HepG2 (cell line): ENCODE measurements at regions not wholly inside any gene's neighbourhood (a gene's known extent, or its start where the extent isn't known, plus 50 kb on each side); places are given as distances from the start of the nearest gene placed in this dataset.

Experiments used
- MXD4 ChIP-seq: IDR thresholded peaks from 2 replicates; pipeline ENCODE4 v1.6.1; 2016; ENCODE audit warnings: mild to moderate bottlenecking, missing biosample characterization, missing genetic modification reagents
- PAF1 ChIP-seq: IDR thresholded peaks from 2 replicates; pipeline ENCODE4 v1.6.1; 2016; ENCODE audit warnings: missing genetic modification reagents, missing compliant biosample characterization
- PCBP1 ChIP-seq: fragments of 200-400 bp; formaldehyde crosslinking; IDR thresholded peaks from 2 replicates; pipeline ENCODE4 v1.6.1; 2017; ENCODE audit warnings: mild to moderate bottlenecking, low read depth, low read length, borderline replicate concordance
- RBM39 ChIP-seq: fragments of 200-400 bp; formaldehyde crosslinking; IDR thresholded peaks from one replicate; pipeline ENCODE4 v1.6.1; 2018; ENCODE audit warnings: antibody characterized with exemption, mild to moderate bottlenecking, low read depth, low read length; ENCODE audit not compliant: poor library complexity, severe bottlenecking
- SMYD3 ChIP-seq: sonication (generic); formaldehyde crosslinking; IDR thresholded peaks from 2 replicates; pipeline ENCODE4 v1.8.1; 2023; ENCODE audit warnings: mild to moderate bottlenecking, missing genetic modification reagents
- SOX6 ChIP-seq, 2 experiments: fragments of 450-650 bp in 1 of 2; sonication (generic) in 1 of 2; formaldehyde crosslinking in 1 of 2; IDR thresholded peaks; 2 replicates each; pipeline versions ENCODE4 v1.4.0 to v1.6.1; 2017 to 2020; ENCODE audit warnings: antibody characterized with exemption in 1 of 2, mild to moderate bottlenecking in 1 of 2, missing genetic modification reagents in 1 of 2
- U2AF1 ChIP-seq: fragments of 200-400 bp; formaldehyde crosslinking; optimal IDR thresholded peaks from 2 replicates; pipeline ENCODE3; 2017; ENCODE audit warnings: mild to moderate bottlenecking, low read depth, low read length
- ZFP36L1 ChIP-seq: sonication (generic); formaldehyde crosslinking; IDR thresholded peaks from 2 replicates; pipeline ENCODE4 v1.8.0; 2022; ENCODE audit warnings: mild to moderate bottlenecking, missing genetic modification reagents, moderate library complexity
- ZNF788 ChIP-seq: sonication (generic); formaldehyde crosslinking; IDR thresholded peaks from 2 replicates; pipeline ENCODE4 v1.5.0; 2020; ENCODE audit warnings: mild to moderate bottlenecking, missing genetic modification reagents, borderline replicate concordance
- ZNF850 ChIP-seq: sonication (generic); formaldehyde crosslinking; conservative IDR thresholded peaks from 2 replicates; pipeline ENCODE4 v1.9.0; 2021; ENCODE audit warnings: mild to moderate bottlenecking, missing genetic modification reagents
- TF ChIP-seq, protein P1 (sequence below): sonication (generic); formaldehyde crosslinking; IDR thresholded peaks from 2 replicates; pipeline ENCODE4 v1.8.1; 2022; ENCODE audit warnings: low read depth, mild to moderate bottlenecking, missing genetic modification reagents
- TF ChIP-seq, protein P2 (sequence below): sonication (generic); formaldehyde crosslinking; IDR thresholded peaks from 2 replicates; pipeline ENCODE4 v1.5.0; 2020; ENCODE audit warnings: mild to moderate bottlenecking, missing genetic modification reagents
- TF ChIP-seq, protein P3 (sequence below): sonication (generic); formaldehyde crosslinking; IDR thresholded peaks from 2 replicates; pipeline ENCODE4 v1.9.0; 2021; ENCODE audit warnings: missing genetic modification reagents, borderline replicate concordance
- TF ChIP-seq, protein P4 (sequence below): sonication (generic); formaldehyde crosslinking; IDR thresholded peaks from 2 replicates; pipeline ENCODE4 v1.4.0; 2020; ENCODE audit warnings: missing genetic modification reagents, borderline replicate concordance
- TF ChIP-seq, protein P5 (sequence below): sonication (generic); formaldehyde crosslinking; IDR thresholded peaks from 2 replicates; pipeline ENCODE4 v1.9.0; 2022; ENCODE audit warnings: low read depth, missing genetic modification reagents

DNA sequence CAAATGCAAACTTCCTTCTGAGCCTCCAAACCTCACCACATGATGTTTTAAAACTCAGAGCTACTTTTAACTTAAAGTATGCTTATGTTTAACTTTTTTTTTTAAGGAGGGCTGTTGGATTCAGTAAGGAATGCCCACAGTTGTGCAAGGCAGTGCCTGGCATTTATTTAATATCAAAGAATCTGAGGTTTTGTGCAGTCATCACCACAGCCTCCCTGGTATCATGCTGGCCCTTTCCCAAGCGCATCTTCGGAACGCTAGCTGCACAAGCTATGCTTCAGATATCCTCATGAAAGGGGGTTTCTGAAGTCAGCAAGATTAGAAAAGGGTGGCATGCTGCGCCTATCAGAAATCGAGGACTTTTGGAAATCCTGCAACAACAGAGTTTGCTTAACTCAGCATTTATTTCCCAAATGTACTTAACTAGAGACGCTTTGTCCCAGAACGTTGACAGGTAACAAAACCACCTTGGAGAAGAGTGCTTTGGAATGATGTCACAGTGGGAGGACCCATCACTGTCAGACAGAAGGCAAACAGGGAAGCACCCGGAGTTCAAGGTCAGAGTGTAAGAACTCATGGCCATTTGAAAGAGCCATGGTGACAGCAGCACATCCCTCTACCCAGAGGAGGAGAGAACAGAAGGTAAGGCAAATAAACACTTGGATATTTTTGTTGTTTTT, 120.2 kb upstream of the IGF1R start (continued):
- TF ChIP-seq, protein P1, sequence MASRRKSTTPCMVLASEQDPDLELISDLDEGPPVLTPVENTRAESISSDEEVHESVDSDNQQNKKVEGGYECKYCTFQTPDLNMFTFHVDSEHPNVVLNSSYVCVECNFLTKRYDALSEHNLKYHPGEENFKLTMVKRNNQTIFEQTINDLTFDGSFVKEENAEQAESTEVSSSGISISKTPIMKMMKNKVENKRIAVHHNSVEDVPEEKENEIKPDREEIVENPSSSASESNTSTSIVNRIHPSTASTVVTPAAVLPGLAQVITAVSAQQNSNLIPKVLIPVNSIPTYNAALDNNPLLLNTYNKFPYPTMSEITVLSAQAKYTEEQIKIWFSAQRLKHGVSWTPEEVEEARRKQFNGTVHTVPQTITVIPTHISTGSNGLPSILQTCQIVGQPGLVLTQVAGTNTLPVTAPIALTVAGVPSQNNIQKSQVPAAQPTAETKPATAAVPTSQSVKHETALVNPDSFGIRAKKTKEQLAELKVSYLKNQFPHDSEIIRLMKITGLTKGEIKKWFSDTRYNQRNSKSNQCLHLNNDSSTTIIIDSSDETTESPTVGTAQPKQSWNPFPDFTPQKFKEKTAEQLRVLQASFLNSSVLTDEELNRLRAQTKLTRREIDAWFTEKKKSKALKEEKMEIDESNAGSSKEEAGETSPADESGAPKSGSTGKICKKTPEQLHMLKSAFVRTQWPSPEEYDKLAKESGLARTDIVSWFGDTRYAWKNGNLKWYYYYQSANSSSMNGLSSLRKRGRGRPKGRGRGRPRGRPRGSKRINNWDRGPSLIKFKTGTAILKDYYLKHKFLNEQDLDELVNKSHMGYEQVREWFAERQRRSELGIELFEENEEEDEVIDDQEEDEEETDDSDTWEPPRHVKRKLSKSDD: no peak
- TF ChIP-seq U2AF1: no peak
- no peak for TF ChIP-seq RBM39
- no peak for TF ChIP-seq ZFP36L1 (CRISPR knock-in tag)
- TF ChIP-seq, protein P2, sequence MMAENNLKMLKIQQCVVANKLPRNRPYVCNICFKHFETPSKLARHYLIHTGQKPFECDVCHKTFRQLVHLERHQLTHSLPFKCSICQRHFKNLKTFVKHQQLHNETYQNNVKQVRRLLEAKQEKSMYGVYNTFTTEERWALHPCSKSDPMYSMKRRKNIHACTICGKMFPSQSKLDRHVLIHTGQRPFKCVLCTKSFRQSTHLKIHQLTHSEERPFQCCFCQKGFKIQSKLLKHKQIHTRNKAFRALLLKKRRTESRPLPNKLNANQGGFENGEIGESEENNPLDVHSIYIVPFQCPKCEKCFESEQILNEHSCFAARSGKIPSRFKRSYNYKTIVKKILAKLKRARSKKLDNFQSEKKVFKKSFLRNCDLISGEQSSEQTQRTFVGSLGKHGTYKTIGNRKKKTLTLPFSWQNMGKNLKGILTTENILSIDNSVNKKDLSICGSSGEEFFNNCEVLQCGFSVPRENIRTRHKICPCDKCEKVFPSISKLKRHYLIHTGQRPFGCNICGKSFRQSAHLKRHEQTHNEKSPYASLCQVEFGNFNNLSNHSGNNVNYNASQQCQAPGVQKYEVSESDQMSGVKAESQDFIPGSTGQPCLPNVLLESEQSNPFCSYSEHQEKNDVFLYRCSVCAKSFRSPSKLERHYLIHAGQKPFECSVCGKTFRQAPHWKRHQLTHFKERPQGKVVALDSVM (CRISPR knock-in tag): no peak
- no peak for TF ChIP-seq PCBP1
- TF ChIP-seq, protein P3, sequence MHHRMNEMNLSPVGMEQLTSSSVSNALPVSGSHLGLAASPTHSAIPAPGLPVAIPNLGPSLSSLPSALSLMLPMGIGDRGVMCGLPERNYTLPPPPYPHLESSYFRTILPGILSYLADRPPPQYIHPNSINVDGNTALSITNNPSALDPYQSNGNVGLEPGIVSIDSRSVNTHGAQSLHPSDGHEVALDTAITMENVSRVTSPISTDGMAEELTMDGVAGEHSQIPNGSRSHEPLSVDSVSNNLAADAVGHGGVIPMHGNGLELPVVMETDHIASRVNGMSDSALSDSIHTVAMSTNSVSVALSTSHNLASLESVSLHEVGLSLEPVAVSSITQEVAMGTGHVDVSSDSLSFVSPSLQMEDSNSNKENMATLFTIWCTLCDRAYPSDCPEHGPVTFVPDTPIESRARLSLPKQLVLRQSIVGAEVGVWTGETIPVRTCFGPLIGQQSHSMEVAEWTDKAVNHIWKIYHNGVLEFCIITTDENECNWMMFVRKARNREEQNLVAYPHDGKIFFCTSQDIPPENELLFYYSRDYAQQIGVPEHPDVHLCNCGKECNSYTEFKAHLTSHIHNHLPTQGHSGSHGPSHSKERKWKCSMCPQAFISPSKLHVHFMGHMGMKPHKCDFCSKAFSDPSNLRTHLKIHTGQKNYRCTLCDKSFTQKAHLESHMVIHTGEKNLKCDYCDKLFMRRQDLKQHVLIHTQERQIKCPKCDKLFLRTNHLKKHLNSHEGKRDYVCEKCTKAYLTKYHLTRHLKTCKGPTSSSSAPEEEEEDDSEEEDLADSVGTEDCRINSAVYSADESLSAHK: no peak
- TF ChIP-seq, protein P4, sequence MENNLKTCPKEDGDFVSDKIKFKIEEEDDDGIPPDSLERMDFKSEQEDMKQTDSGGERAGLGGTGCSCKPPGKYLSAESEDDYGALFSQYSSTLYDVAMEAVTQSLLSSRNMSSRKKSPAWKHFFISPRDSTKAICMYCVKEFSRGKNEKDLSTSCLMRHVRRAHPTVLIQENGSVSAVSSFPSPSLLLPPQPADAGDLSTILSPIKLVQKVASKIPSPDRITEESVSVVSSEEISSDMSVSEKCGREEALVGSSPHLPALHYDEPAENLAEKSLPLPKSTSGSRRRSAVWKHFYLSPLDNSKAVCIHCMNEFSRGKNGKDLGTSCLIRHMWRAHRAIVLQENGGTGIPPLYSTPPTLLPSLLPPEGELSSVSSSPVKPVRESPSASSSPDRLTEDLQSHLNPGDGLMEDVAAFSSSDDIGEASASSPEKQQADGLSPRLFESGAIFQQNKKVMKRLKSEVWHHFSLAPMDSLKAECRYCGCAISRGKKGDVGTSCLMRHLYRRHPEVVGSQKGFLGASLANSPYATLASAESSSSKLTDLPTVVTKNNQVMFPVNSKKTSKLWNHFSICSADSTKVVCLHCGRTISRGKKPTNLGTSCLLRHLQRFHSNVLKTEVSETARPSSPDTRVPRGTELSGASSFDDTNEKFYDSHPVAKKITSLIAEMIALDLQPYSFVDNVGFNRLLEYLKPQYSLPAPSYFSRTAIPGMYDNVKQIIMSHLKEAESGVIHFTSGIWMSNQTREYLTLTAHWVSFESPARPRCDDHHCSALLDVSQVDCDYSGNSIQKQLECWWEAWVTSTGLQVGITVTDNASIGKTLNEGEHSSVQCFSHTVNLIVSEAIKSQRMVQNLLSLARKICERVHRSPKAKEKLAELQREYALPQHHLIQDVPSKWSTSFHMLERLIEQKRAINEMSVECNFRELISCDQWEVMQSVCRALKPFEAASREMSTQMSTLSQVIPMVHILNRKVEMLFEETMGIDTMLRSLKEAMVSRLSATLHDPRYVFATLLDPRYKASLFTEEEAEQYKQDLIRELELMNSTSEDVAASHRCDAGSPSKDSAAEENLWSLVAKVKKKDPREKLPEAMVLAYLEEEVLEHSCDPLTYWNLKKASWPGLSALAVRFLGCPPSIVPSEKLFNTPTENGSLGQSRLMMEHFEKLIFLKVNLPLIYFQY (CRISPR knock-in tag): no peak
- TF ChIP-seq, protein P5, sequence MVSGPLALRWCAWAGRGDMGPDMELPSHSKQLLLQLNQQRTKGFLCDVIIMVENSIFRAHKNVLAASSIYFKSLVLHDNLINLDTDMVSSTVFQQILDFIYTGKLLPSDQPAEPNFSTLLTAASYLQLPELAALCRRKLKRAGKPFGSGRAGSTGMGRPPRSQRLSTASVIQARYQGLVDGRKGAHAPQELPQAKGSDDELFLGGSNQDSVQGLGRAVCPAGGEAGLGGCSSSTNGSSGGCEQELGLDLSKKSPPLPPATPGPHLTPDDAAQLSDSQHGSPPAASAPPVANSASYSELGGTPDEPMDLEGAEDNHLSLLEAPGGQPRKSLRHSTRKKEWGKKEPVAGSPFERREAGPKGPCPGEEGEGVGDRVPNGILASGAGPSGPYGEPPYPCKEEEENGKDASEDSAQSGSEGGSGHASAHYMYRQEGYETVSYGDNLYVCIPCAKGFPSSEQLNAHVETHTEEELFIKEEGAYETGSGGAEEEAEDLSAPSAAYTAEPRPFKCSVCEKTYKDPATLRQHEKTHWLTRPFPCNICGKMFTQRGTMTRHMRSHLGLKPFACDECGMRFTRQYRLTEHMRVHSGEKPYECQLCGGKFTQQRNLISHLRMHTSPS (CRISPR knock-in tag): no peak
- TF ChIP-seq SMYD3 (CRISPR knock-in tag): no peak
- TF ChIP-seq MXD4: 0 out of 2 replicates have a peak, but pooled peaks have one; percentile 39
- TF ChIP-seq PAF1 (CRISPR knock-in tag): no peak
- TF ChIP-seq ZNF850 (CRISPR knock-in tag): no peak
- no peak for TF ChIP-seq SOX6 (IDR thresholded peaks at IDR 0.05)
- peak; percentile 48; the same call in 1 of the 2 replicates for TF ChIP-seq SOX6 (CRISPR knock-in tag; IDR thresholded peaks at IDR 0.05)
- no peak for TF ChIP-seq ZNF788 (CRISPR knock-in tag)
